Mesenchymal stem cell (in vitro differentiated cells and primary cell): ENCODE measurements at regions not wholly inside any gene's neighbourhood (a gene's known extent, or its start where the extent isn't known, plus 50 kb on each side); places are given as distances from the start of the nearest gene placed in this dataset.

Source experiments
- DNase-seq: peaks from one replicate; pipeline ENCODE4 v3.0.0-alpha.2; 2013
- H2AFZ ChIP-seq: one replicate; pipeline ENCODE4 v1.6.1; 2013; ENCODE audit warnings: low read depth, mild to moderate bottlenecking, control low read depth, inconsistent platforms, low read length, moderate library complexity
- H2AK5ac ChIP-seq: 2 replicates; pipeline ENCODE4 v1.6.1; 2013; ENCODE audit warnings: low read length, moderate library complexity, mild to moderate bottlenecking, inconsistent platforms; ENCODE audit not compliant: severe bottlenecking
- H2BK120ac ChIP-seq: one replicate; pipeline ENCODE4 v1.6.1; 2013; ENCODE audit warnings: low read depth, mild to moderate bottlenecking, inconsistent platforms, low read length, moderate library complexity
- H2BK12ac ChIP-seq, 2 experiments: one replicate each; pipeline ENCODE4 v1.6.1; 2013; ENCODE audit warnings: inconsistent platforms in 2 of 2, low read length in 2 of 2, mild to moderate bottlenecking in 2 of 2, moderate library complexity in 2 of 2, control low read depth in 1 of 2
- H2BK15ac ChIP-seq: one replicate; pipeline ENCODE4 v1.6.1; 2013; ENCODE audit warnings: mild to moderate bottlenecking, low read depth, inconsistent platforms; ENCODE audit not compliant: poor library complexity, severe bottlenecking
- H2BK5ac ChIP-seq: 2 replicates; pipeline ENCODE4 v1.6.1; 2013; ENCODE audit warnings: low read depth, mild to moderate bottlenecking, low read length, control low read depth, inconsistent platforms; ENCODE audit not compliant: poor library complexity, severe bottlenecking
- H3K14ac ChIP-seq, 2 experiments: one replicate each; pipeline ENCODE4 v1.6.1; 2013; ENCODE audit warnings: inconsistent platforms in 2 of 2, low read length in 2 of 2, control low read depth in 1 of 2, mild to moderate bottlenecking in 1 of 2, moderate library complexity in 1 of 2
- H3K18ac ChIP-seq, 2 experiments: one replicate each; pipeline ENCODE4 v1.6.1; 2013; ENCODE audit warnings: inconsistent platforms in 2 of 2, low read length in 2 of 2, control low read depth in 1 of 2, low read depth in 1 of 2, mild to moderate bottlenecking in 1 of 2
- H3K23ac ChIP-seq, 2 experiments: one replicate each; pipeline ENCODE4 v1.6.1; 2013; ENCODE audit warnings: inconsistent platforms in 2 of 2, low read length in 2 of 2, mild to moderate bottlenecking in 2 of 2, moderate library complexity in 2 of 2, control low read depth in 1 of 2
- H3K27ac ChIP-seq: 2 replicates; pipeline ENCODE4 v1.5.1; 2013; ENCODE audit warnings: mild to moderate bottlenecking, moderate library complexity, low read length, control low read depth, inconsistent platforms; ENCODE audit not compliant: poor library complexity, severe bottlenecking
- H3K27me3 ChIP-seq, 2 experiments: 2 replicates each; pipeline versions ENCODE4 v1.6.1 to v1.7.0; 2013; ENCODE audit warnings: low read length in 2 of 2, mild to moderate bottlenecking in 2 of 2, moderate library complexity in 2 of 2, control low read depth in 1 of 2, inconsistent platforms in 1 of 2; ENCODE audit not compliant: control insufficient read depth in 1 of 2, insufficient read depth in 1 of 2
- H3K36me3 ChIP-seq, 2 experiments: 2 replicates each; pipeline versions ENCODE4 v1.6.1 to v1.7.0; 2013; ENCODE audit warnings: low read length in 2 of 2, control low read depth in 1 of 2, inconsistent platforms in 1 of 2, low read depth in 1 of 2, mild to moderate bottlenecking in 1 of 2; ENCODE audit not compliant: insufficient read depth in 2 of 2, control insufficient read depth in 1 of 2
- H3K4ac ChIP-seq, 2 experiments: one replicate each; pipeline ENCODE4 v1.6.1; 2013; ENCODE audit warnings: inconsistent platforms in 2 of 2, low read length in 2 of 2, mild to moderate bottlenecking in 2 of 2, moderate library complexity in 2 of 2, control low read depth in 1 of 2, low read depth in 1 of 2
- H3K4me1 ChIP-seq: 2 replicates; pipeline ENCODE4 v1.6.1; 2013; ENCODE audit warnings: low read depth, low read length, control low read depth; ENCODE audit not compliant: control insufficient read depth, insufficient read depth
- H3K4me2 ChIP-seq: 2 replicates; pipeline ENCODE4 v1.6.1; 2013; ENCODE audit warnings: low read length, mild to moderate bottlenecking, inconsistent platforms; ENCODE audit not compliant: poor library complexity, severe bottlenecking
- H3K4me3 ChIP-seq, 2 experiments: 2 replicates each; pipeline versions ENCODE4 v1.5.1 to v1.7.0; 2013; ENCODE audit warnings: low read length in 2 of 2, mild to moderate bottlenecking in 2 of 2, control low read depth in 1 of 2, low read depth in 1 of 2; ENCODE audit not compliant: insufficient read depth in 1 of 2
- H3K79me1 ChIP-seq: replicated peaks from 2 replicates; pipeline ENCODE4 v1.6.1; 2013; ENCODE audit warnings: mild to moderate bottlenecking, control low read depth, low read length, inconsistent platforms; ENCODE audit not compliant: poor library complexity, severe bottlenecking
- H3K9ac ChIP-seq: 2 replicates; pipeline ENCODE4 v1.7.0; 2013; ENCODE audit warnings: mild to moderate bottlenecking, low read length, moderate library complexity
- H3K9me3 ChIP-seq: 2 replicates; pipeline ENCODE4 v1.7.0; 2013; ENCODE audit warnings: mild to moderate bottlenecking, low read length; ENCODE audit not compliant: control insufficient read depth
- H4K8ac ChIP-seq: one replicate; pipeline ENCODE4 v1.6.1; 2013; ENCODE audit warnings: inconsistent platforms, mild to moderate bottlenecking, low read length, moderate library complexity
- H4K91ac ChIP-seq: one replicate; pipeline ENCODE4 v1.6.1; 2013; ENCODE audit warnings: mild to moderate bottlenecking, low read length, inconsistent platforms
- WGBS: methylation state at CpG from one replicate; pipeline ENCODE4 v1.1.7; 2013; ENCODE audit warnings: mixed read lengths; 5-methylcytosine and 5-hydroxymethylcytosine counted together

- H2AFZ ChIP-seq, result no peak overlapping the region
- no peak overlapping the region for H3K4ac ChIP-seq
Measured at GRCh38 chr4:38242822-38243387, 282.7 kb downstream of the PTTG2 start.

GRCh38 chr4:38243388-38244053 is 283.3 kb downstream of the PTTG2 start:
- Histone ChIP-seq H2AFZ (no peak overlapping the region), H4K91ac (peak overlapping the region; percentile 23), H3K9me3 (no peaks in the 10 kb centered on the region), H3K4me1 (peaks cover 3% of the 10 kb centered on the region), H3K9ac (no peak overlapping the region), H3K27ac (no peak overlapping the region), H2BK15ac (no peak overlapping the region), H4K8ac (peak overlapping the region; percentile 96), H3K4me2 (no peak overlapping the region), H3K36me3 (no peaks in the 10 kb centered on the region), H3K4me3 (no peak overlapping the region), H3K79me1 (no peaks in the 10 kb centered on the region), H2BK120ac (no peak overlapping the region), H2AK5ac (no peak overlapping the region), H3K23ac (no peak overlapping the region), H2BK5ac (no peak overlapping the region), H3K27me3 (no peaks in the 10 kb centered on the region), H3K4ac (no peak overlapping the region), H3K18ac (peak overlapping the region; percentile 5 to 59), H2BK12ac (peak overlapping the region; percentile 3 to 49), H3K14ac (peak overlapping the region in 1 of 2 experiments; percentile 41)
- WGBS, result 21% methylated on average over 4 of the region's 6 CpGs
- DNase-seq, result peak; percentile 70

More at GRCh38 chr4:38242822-38243387, 282.7 kb downstream of the PTTG2 start:
- no peak overlapping the region for H4K8ac ChIP-seq
- no peaks in the 10 kb centered on the region for H3K27me3 ChIP-seq
- peak overlapping the region; percentile 30 for H2BK15ac ChIP-seq
- H2BK120ac ChIP-seq, result no peak overlapping the region
- H3K9ac ChIP-seq, result no peak overlapping the region
- H2BK5ac ChIP-seq, result no peak overlapping the region
- no peaks in the 10 kb centered on the region for H3K9me3 ChIP-seq
- no peak overlapping the region for H3K27ac ChIP-seq
- 33% methylated on average over 2 of the region's 4 CpGs for WGBS
- H3K4me3 ChIP-seq, result no peak overlapping the region
- H3K79me1 ChIP-seq, result no peaks in the 10 kb centered on the region
- H2AK5ac ChIP-seq, result no peak overlapping the region
- no peak overlapping the region for H3K23ac ChIP-seq
- H3K14ac ChIP-seq, result no peak overlapping the region
- H3K36me3 ChIP-seq, result no peaks in the 10 kb centered on the region
- DNase-seq, result no peak
- H3K4me2 ChIP-seq, result no peak overlapping the region
- H2BK12ac ChIP-seq, result no peak overlapping the region
- no peak overlapping the region for H4K91ac ChIP-seq
- H3K4me1 ChIP-seq, result peaks cover 3% of the 10 kb centered on the region
- peak overlapping the region in 1 of 2 experiments; percentile 31 for H3K18ac ChIP-seq

GRCh38 chr4:38254825-38255224 is 294.6 kb downstream of the PTTG2 start:
- no CpG with 5 or more reads among the region's 1 CpG for WGBS
- H4K8ac ChIP-seq, result no peak overlapping the region

GRCh38 chr4:38255572-38255971 is 295.4 kb downstream of the PTTG2 start:
- 88% methylated on average over 2 of the region's 2 CpGs for WGBS
- DNase-seq, result no peak

More at GRCh38 chr4:38254825-38255224, 294.6 kb downstream of the PTTG2 start:
- H4K91ac ChIP-seq, result no peak overlapping the region
- no peak overlapping the region for H3K4me3 ChIP-seq
- H2BK12ac ChIP-seq, result no peak overlapping the region
- H3K36me3 ChIP-seq, result no peaks in the 10 kb centered on the region
- peaks cover 0 to 4% of the 10 kb centered on the region in 2 experiments for H3K27me3 ChIP-seq
- H2AK5ac ChIP-seq, result no peak overlapping the region
- H2BK5ac ChIP-seq, result no peak overlapping the region
- H3K9me3 ChIP-seq, result peaks cover 27% of the 10 kb centered on the region
- H3K18ac ChIP-seq, result no peak overlapping the region
- no peaks in the 10 kb centered on the region for H3K4me1 ChIP-seq
- no peak overlapping the region for H3K27ac ChIP-seq
- no peak overlapping the region for H3K4me2 ChIP-seq
- no peak overlapping the region for H2BK120ac ChIP-seq
- no peak overlapping the region for H3K9ac ChIP-seq
- H3K79me1 ChIP-seq, result no peaks in the 10 kb centered on the region
- H2AFZ ChIP-seq, result no peak overlapping the region
- no peak overlapping the region for H3K4ac ChIP-seq
- DNase-seq, result no peak
- H2BK15ac ChIP-seq, result no peak overlapping the region
- H3K14ac ChIP-seq, result no peak overlapping the region
- no peak overlapping the region for H3K23ac ChIP-seq

More at GRCh38 chr4:38255572-38255971, 295.4 kb downstream of the PTTG2 start:
- Histone ChIP-seq H3K9ac (no peak overlapping the region), H2BK120ac (no peak overlapping the region), H3K79me1 (no peaks in the 10 kb centered on the region), H3K4me1 (no peaks in the 10 kb centered on the region), H3K9me3 (peaks cover 20% of the 10 kb centered on the region), H3K27me3 (peaks cover 0 to 4% of the 10 kb centered on the region in 2 experiments), H4K91ac (no peak overlapping the region), H3K18ac (no peak overlapping the region), H3K4me2 (no peak overlapping the region), H3K14ac (no peak overlapping the region), H4K8ac (no peak overlapping the region), H3K23ac (no peak overlapping the region), H3K4me3 (no peak overlapping the region), H2BK12ac (no peak overlapping the region), H2BK5ac (no peak overlapping the region), H2AK5ac (no peak overlapping the region), H3K36me3 (no peaks in the 10 kb centered on the region), H3K27ac (no peak overlapping the region), H2BK15ac (no peak overlapping the region), H3K4ac (no peak overlapping the region), H2AFZ (no peak overlapping the region)
